ENCODE measurements at regions not wholly inside any gene's neighbourhood (a gene's known extent, or its start where the extent isn't known, plus 50 kb on each side); places are given as distances from the start of the nearest gene placed in this dataset.

GRCh38 chr7:156464339-156464738 lies 176.2 kb upstream of the RNF32 start:
- TF ChIP-seq CTCF (IDR thresholded peaks at IDR 0.05) (no peak), POLR2A (IDR thresholded peaks at IDR 0.05) (no peak)

Data from ovary (tissue), 3 donors.